ENCODE measurements at regions not wholly inside any gene's neighbourhood (a gene's known extent, or its start where the extent isn't known, plus 50 kb on each side); places are given as distances from the start of the nearest gene placed in this dataset.

- no peak for TF ChIP-seq CTCF (IDR thresholded peaks at IDR 0.05)
- no peak for TF ChIP-seq POLR2AphosphoS5 (IDR thresholded peaks at IDR 0.05)
Measured at GRCh38 chr1:14261395-14261794, 337.1 kb upstream of the KAZN start.
